A549 (cell line): ENCODE measurements at regions not wholly inside any gene's neighbourhood (a gene's known extent, or its start where the extent isn't known, plus 50 kb on each side); places are given as distances from the start of the nearest gene placed in this dataset.

Experiments
- CEBPB ChIP-seq, 2 experiments: fragments of >200 bp in 1 of 2; sonication (Bioruptor Twin) in 1 of 2; formaldehyde crosslinking in 1 of 2; IDR thresholded peaks; 2 replicates each; pipeline ENCODE4 v1.6.1; 2012 to 2016
- CHD4 ChIP-seq: fragments of 200-600 bp; sonication (generic); IDR thresholded peaks from 2 replicates; pipeline ENCODE4 v1.6.1; 2016; ENCODE audit warnings: antibody characterized with exemption, mild to moderate bottlenecking, borderline replicate concordance
- ELK1 ChIP-seq: fragments of 150-350 bp; IDR thresholded peaks from 2 replicates; pipeline ENCODE4 v1.6.1; 2014; ENCODE audit warnings: low read depth, mild to moderate bottlenecking, low read length
- EP300 ChIP-seq, 2 experiments: fragments of >200 bp; sonication (Bioruptor Twin); formaldehyde crosslinking; IDR thresholded peaks; 2 replicates in 1 of 2; 3 replicates in 1 of 2; pipeline ENCODE4 v1.6.1; 2016 to 2017
- ESRRA ChIP-seq: fragments of 150-350 bp; IDR thresholded peaks from 2 replicates; pipeline ENCODE4 v1.6.1; 2014; ENCODE audit warnings: mild to moderate bottlenecking, low read length, borderline replicate concordance
- GATA3 ChIP-seq: IDR thresholded peaks from 2 replicates; pipeline ENCODE4 v1.6.1; 2012; ENCODE audit warnings: borderline replicate concordance
- NR3C1 ChIP-seq: fragments of >200 bp; sonication (Bioruptor Twin); formaldehyde crosslinking; IDR thresholded peaks from 3 replicates; pipeline ENCODE4 v1.6.1; 2017
- PHF8 ChIP-seq: fragments of 200-600 bp; sonication (generic); IDR thresholded peaks from 2 replicates; pipeline ENCODE4 v1.6.1; 2016; ENCODE audit warnings: low read depth, mild to moderate bottlenecking, antibody characterized with exemption, moderate library complexity, borderline replicate concordance
- POLR2A ChIP-seq: IDR thresholded peaks from 2 replicates; pipeline ENCODE4 v1.6.1; 2012; ENCODE audit warnings: mild to moderate bottlenecking, low read length
- RAD21 ChIP-seq, 2 experiments: fragments of >200 bp in 1 of 2; sonication (Bioruptor Twin) in 1 of 2; formaldehyde crosslinking in 1 of 2; IDR thresholded peaks in 1 of 2; conservative IDR thresholded peaks in 1 of 2; 2 replicates in 1 of 2; 3 replicates in 1 of 2; pipeline ENCODE4 v1.6.1; 2012 to 2018; ENCODE audit warnings: inconsistent platforms in 1 of 2
- RCOR1 ChIP-seq: fragments of 150-350 bp; IDR thresholded peaks from 2 replicates; pipeline ENCODE4 v1.6.1; 2014; ENCODE audit warnings: antibody characterized with exemption, low read length, low read depth
- SMC3 ChIP-seq: fragments of >200 bp; sonication (Bioruptor Twin); formaldehyde crosslinking; IDR thresholded peaks from 3 replicates; pipeline ENCODE4 v1.6.1; 2018; ENCODE audit warnings: inconsistent platforms
- TF ChIP-seq, protein P1 (sequence below): fragments of >200 bp; sonication (Bioruptor Twin); formaldehyde crosslinking; IDR thresholded peaks from 3 replicates; pipeline ENCODE4 v1.5.1; 2016

GRCh38 chr6:21350926-21351325 lies 242.6 kb upstream of the SOX4 start:
- TF ChIP-seq, protein P1, sequence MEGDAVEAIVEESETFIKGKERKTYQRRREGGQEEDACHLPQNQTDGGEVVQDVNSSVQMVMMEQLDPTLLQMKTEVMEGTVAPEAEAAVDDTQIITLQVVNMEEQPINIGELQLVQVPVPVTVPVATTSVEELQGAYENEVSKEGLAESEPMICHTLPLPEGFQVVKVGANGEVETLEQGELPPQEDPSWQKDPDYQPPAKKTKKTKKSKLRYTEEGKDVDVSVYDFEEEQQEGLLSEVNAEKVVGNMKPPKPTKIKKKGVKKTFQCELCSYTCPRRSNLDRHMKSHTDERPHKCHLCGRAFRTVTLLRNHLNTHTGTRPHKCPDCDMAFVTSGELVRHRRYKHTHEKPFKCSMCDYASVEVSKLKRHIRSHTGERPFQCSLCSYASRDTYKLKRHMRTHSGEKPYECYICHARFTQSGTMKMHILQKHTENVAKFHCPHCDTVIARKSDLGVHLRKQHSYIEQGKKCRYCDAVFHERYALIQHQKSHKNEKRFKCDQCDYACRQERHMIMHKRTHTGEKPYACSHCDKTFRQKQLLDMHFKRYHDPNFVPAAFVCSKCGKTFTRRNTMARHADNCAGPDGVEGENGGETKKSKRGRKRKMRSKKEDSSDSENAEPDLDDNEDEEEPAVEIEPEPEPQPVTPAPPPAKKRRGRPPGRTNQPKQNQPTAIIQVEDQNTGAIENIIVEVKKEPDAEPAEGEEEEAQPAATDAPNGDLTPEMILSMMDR, result no peak
- no peak for TF ChIP-seq RAD21 (conservative IDR thresholded peaks at IDR 0.05 in 1 of 2, IDR thresholded peaks at IDR 0.05 in 1 of 2)
- no peak for TF ChIP-seq PHF8
- TF ChIP-seq POLR2A, result no peak
- no peak for TF ChIP-seq SMC3
- TF ChIP-seq ESRRA, result no peak
- no peak for TF ChIP-seq RCOR1
- no peak for TF ChIP-seq ELK1
- TF ChIP-seq CHD4, result no peak
- TF ChIP-seq NR3C1, result no peak
- no peak for TF ChIP-seq CEBPB (IDR thresholded peaks at IDR 0.05)
- no peak for TF ChIP-seq EP300 (IDR thresholded peaks at IDR 0.05)
- no peak for TF ChIP-seq GATA3
